ENCODE measurements at regions not wholly inside any gene's neighbourhood (a gene's known extent, or its start where the extent isn't known, plus 50 kb on each side); places are given as distances from the start of the nearest gene placed in this dataset.

DNA sequence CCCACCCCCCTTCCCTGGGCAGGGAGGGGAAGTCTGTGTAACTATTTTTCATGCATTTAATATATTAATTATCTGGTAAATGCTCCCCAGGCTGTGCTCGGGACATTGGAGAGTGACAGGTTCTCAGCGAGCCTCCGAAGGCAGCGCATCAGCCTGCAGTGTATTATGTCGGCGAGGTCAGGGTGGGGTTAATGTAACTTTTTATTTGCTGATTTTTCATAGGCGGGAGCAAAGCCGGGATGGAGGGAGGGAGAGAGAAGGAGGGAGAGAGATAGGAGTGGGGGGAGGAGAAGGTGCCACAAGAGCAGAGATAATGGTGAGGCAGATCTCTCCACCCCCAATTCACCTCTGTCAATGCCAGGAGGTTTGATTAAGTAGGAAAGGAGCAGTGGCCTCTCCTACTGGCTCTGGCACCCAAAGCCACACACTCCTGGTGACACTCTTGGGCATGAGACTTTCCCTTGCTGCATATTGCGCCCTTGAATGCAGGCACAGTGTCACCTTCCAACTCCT is 104.0 kb downstream of the MRM1 start:
- no peak overlapping the region for H3K4me3 ChIP-seq (ENCODE audit: low read depth, poor library complexity, severe bottlenecking)
- DNase-seq (ENCODE audit: low spot score in 2 of 2): no peak
- TF ChIP-seq, protein P1, sequence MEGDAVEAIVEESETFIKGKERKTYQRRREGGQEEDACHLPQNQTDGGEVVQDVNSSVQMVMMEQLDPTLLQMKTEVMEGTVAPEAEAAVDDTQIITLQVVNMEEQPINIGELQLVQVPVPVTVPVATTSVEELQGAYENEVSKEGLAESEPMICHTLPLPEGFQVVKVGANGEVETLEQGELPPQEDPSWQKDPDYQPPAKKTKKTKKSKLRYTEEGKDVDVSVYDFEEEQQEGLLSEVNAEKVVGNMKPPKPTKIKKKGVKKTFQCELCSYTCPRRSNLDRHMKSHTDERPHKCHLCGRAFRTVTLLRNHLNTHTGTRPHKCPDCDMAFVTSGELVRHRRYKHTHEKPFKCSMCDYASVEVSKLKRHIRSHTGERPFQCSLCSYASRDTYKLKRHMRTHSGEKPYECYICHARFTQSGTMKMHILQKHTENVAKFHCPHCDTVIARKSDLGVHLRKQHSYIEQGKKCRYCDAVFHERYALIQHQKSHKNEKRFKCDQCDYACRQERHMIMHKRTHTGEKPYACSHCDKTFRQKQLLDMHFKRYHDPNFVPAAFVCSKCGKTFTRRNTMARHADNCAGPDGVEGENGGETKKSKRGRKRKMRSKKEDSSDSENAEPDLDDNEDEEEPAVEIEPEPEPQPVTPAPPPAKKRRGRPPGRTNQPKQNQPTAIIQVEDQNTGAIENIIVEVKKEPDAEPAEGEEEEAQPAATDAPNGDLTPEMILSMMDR (IDR thresholded peaks at IDR 0.05): no peak
- WGBS, 2 donors: 85 to 86% methylated on average over 9 of the region's 9 CpGs
- intact Hi-C loops (cut with DNase I; ENCODE audit: low total_unique reads): no loop called here

DNA sequence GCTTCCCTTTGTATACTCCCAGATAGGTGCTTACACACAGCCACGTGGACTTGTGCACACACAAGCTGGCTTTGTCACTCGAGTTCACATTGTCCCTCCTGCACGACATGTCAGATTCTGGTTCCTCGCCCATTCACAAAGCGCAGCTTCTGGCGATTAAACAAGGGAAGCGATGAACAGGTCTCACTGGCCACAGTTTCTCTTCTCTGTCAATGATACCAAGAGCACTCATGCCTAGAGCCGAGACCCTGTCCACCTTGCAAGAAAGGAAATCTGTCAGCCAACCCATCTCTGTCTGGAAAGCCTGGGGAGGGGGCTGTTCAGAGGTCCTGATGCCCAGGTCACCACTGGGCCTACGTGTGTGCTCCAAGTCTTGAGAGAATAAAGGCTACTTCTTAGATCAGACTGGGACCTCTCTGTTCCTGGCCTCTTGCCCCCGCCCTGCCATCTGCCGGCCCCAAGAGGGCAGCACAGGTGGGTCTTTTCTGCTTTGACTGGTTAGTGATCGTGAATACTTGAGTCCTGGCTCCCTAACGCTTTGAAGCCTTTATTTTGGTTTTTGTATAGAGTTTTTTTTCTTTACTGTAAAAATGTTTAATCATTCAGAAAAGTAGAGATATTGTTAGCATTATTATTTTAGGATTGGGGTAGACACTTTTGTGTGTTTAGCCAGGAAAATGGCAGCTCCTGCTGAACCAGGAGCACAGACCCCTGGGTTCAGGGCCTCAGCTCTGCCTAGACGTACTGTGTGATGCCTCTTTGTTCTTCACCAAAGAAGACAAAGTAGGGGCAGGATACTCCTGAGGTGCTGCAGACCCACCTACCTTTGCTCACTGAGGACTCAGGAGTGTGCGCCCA is 104.7 kb downstream of the MRM1 start:
- DNase-seq (ENCODE audit: low spot score in 2 of 2): no peak
- no peak overlapping the region for H3K4me3 ChIP-seq (ENCODE audit: low read depth, poor library complexity, severe bottlenecking)
- TF ChIP-seq, protein P1 (IDR thresholded peaks at IDR 0.05): no peak
- no peak for TF ChIP-seq POLR2A (IDR thresholded peaks at IDR 0.05)
- WGBS, 2 donors: 54 to 55% methylated on average over 15 of the region's 15 CpGs
- intact Hi-C loops (cut with DNase I; ENCODE audit: low total_unique reads): no loop called here

DNA sequence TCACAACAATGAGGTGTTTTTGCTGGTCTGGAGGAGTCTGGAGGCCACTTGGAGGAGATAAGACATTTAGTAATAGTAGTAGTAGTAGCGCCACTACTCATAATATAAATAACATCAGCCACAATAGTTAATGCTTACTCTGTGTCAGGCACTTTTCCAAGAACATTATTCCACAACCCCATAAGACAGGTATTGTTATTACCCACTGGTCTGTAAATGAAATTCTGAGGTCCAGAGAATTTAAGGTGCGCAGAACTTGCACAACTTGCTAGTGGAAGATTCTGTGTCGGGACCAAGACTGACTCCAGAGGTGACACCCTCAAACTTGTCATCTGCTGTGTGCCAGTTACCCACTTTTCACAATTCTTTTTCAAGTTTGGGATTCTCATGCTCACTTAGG is 106.5 kb downstream of the MRM1 start:
- intact Hi-C loops (cut with DNase I; ENCODE audit: low total_unique reads): no loop called here
- WGBS, 2 donors: 94% methylated on average over 3 of the region's 3 CpGs
- no peak overlapping the region for H3K4me3 ChIP-seq (ENCODE audit: low read depth, poor library complexity, severe bottlenecking)
- no peak for DNase-seq (ENCODE audit: low spot score in 2 of 2)
- TF ChIP-seq POLR2A (IDR thresholded peaks at IDR 0.05): no peak
- TF ChIP-seq, protein P1 (IDR thresholded peaks at IDR 0.05): no peak

DNA sequence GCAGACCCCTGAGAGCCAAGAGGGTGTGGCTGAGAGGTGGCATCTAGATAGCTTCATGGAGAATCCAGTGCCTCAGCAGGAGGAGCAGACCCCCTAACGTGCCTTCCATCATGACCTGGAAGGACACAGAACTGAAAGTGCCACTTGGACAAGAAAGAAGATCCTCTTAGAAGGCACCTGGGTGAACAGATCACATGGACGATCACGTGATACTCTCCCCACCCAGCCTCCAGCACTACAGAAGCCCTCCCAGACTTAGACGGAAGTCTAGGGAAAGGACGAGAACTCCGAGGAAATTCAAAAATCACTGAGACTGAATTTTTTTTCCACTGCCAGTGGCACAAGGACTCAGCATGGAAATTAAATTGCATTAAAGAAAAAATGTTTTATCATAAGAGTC is 113.4 kb downstream of the MRM1 start:
- intact Hi-C loops (cut with DNase I; ENCODE audit: low total_unique reads): no loop called here
- no peak overlapping the region for H3K4me3 ChIP-seq (ENCODE audit: low read depth, poor library complexity, severe bottlenecking)
- DNase-seq (ENCODE audit: low spot score in 2 of 2): no peak
- TF ChIP-seq, protein P1 (IDR thresholded peaks at IDR 0.05): no peak
- TF ChIP-seq POLR2A (IDR thresholded peaks at IDR 0.05): no peak
- WGBS, 2 donors: 85 to 86% methylated on average over 6 of the region's 6 CpGs

DNA sequence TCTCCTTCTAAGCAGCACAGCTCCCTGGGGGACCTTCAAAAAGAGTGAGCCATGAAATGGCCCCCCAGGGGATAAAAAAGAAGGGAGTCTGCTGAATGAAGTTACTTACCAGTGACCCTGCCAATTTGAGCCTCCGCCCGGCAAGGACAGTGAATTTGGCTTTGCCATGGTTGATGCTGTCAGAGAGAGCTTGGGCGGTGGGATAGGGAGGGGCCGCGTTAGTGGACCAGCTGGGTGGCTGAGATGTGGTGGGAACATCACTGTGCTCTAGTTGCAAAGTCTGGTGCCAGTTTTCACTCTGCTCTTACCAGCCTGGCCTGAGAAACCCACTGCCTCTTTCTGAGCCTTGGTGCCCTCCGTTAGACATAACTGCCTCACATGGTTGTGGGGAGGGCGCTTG is 114.6 kb downstream of the MRM1 start:
- DNase-seq (ENCODE audit: low spot score in 2 of 2): no peak
- H3K4me3 ChIP-seq (ENCODE audit: low read depth, poor library complexity, severe bottlenecking): no peak overlapping the region
- TF ChIP-seq, protein P1 (IDR thresholded peaks at IDR 0.05): no peak
- TF ChIP-seq POLR2A (IDR thresholded peaks at IDR 0.05): no peak
- WGBS, 2 donors: 85 to 91% methylated on average over 7 of the region's 7 CpGs
- intact Hi-C loops (cut with DNase I; ENCODE audit: low total_unique reads): no loop called here
